ENCODE measurements at regions not wholly inside any gene's neighbourhood (a gene's known extent, or its start where the extent isn't known, plus 50 kb on each side); places are given as distances from the start of the nearest gene placed in this dataset.

GRCh38 chr16:47984669-47985068 is 171.1 kb downstream of the ABCC12 start:
- H4K91ac ChIP-seq (replicated peaks; ENCODE audit: insufficient read length, low read length) = no peak overlapping the region
- ChIA-PET CTCF (ENCODE audit: partially characterized antibody) (interaction anchor here (2.2 kb wide), 1 partner anchor 111 kb away, joined by 5 read pairs; no protein-coding TSS in a partner anchor), POLR2A (ENCODE audit: partially characterized antibody) (no interaction called here)
- H2BK20ac ChIP-seq (ENCODE audit: low read length) = no peak overlapping the region
- no peak overlapping the region for H2BK15ac ChIP-seq (ENCODE audit: low read length)
- TF ChIP-seq ATF2 (IDR thresholded peaks at IDR 0.05; ENCODE audit: low read length) = no peak
- TF ChIP-seq SIN3A (conservative IDR thresholded peaks at IDR 0.05 in 1 of 2, IDR thresholded peaks at IDR 0.05 in 1 of 2; ENCODE audit: low read depth in 1 of 2, low read length in 2 of 2) = no peak
- TF ChIP-seq TAF1 (IDR thresholded peaks at IDR 0.05; ENCODE audit: low read depth, low read length) = no peak
- TF ChIP-seq HDAC2 (IDR thresholded peaks at IDR 0.05; ENCODE audit: borderline replicate concordance in 1 of 2, low read depth in 2 of 2, low read length in 2 of 2) = no peak
- no peak for TF ChIP-seq POU5F1 (IDR thresholded peaks at IDR 0.05; ENCODE audit: low read depth, low read length)
- no peak for TF ChIP-seq NRF1 (IDR thresholded peaks at IDR 0.05; ENCODE audit: low read depth, low read length)
- TF ChIP-seq CREB1 (IDR thresholded peaks at IDR 0.05) = no peak
- TF ChIP-seq SIX5 (IDR thresholded peaks at IDR 0.05; ENCODE audit: low read depth, low read length) = no peak
- no peak for TF ChIP-seq FOSL1 (IDR thresholded peaks at IDR 0.05; ENCODE audit: insufficient read depth, low read depth, low read length)
- no peak for TF ChIP-seq CEBPB (IDR thresholded peaks at IDR 0.05; ENCODE audit: low read depth, low read length)
- TF ChIP-seq SP1 (IDR thresholded peaks at IDR 0.05; ENCODE audit: low read depth, low read length) = no peak
- no peak for TF ChIP-seq SRF (IDR thresholded peaks at IDR 0.05; ENCODE audit: low read depth, low read length)
- no peak for TF ChIP-seq RXRA (IDR thresholded peaks at IDR 0.05; ENCODE audit: insufficient read depth, low read depth, low read length)
- no peak for TF ChIP-seq SP4 (IDR thresholded peaks at IDR 0.05; ENCODE audit: low read length)
- TF ChIP-seq TCF12 (IDR thresholded peaks at IDR 0.05; ENCODE audit: low read depth, low read length) = no peak
- H3K27ac ChIP-seq (ENCODE audit: low read depth, low read length) = no peak overlapping the region
- no peak overlapping the region for H3K4me2 ChIP-seq (ENCODE audit: insufficient read depth in 1 of 2, low read depth in 2 of 2, low read length in 2 of 2)
- no peak overlapping the region for H2AK5ac ChIP-seq (ENCODE audit: low read depth, low read length)
- H4K20me1 ChIP-seq (replicated peaks in 1 of 2; ENCODE audit: control insufficient read depth in 1 of 2, insufficient read depth in 2 of 2, low read length in 2 of 2) = no peaks in the 10 kb centered on the region
- H2BK12ac ChIP-seq (ENCODE audit: low read depth, low read length) = no peak overlapping the region
- no peaks in the 10 kb centered on the region for H3K79me2 ChIP-seq (ENCODE audit: control insufficient read depth in 1 of 2, insufficient read depth in 2 of 2, low read length in 2 of 2)
- peaks cover 0 to 4% (median 1%) of the 10 kb centered on the region in 4 experiments; a peak in 2 of 7 replicates for H3K27me3 ChIP-seq (replicated peaks in 1 of 4; ENCODE audit: control insufficient read depth in 3 of 4, extremely low read depth in 1 of 4, insufficient read depth in 3 of 4, low read length in 3 of 4)
- FAIRE-seq (no peak), DNase-seq (ENCODE audit: low read depth in 1 of 2, low spot score in 2 of 2) (no peak)
- no peaks in the 10 kb centered on the region for H3K9me3 ChIP-seq (ENCODE audit: insufficient read depth in 2 of 2, low read depth in 1 of 2, low read length in 1 of 2)
- H3K4me3 ChIP-seq (ENCODE audit: extremely low read depth in 1 of 4, insufficient read depth in 2 of 4, low read depth in 3 of 4, low read length in 4 of 4) = no peak overlapping the region
- H2AFZ ChIP-seq (ENCODE audit: low read length) = no peak overlapping the region
- H3K4ac ChIP-seq (replicated peaks; ENCODE audit: insufficient read length, low read depth, low read length) = no peak overlapping the region
- H3K79me1 ChIP-seq (ENCODE audit: low read depth, low read length) = no peaks in the 10 kb centered on the region
- H3K23ac ChIP-seq (ENCODE audit: insufficient read length) = no peak overlapping the region
- no peak overlapping the region for H3K14ac ChIP-seq (ENCODE audit: insufficient read length)
- H3K56ac ChIP-seq (replicated peaks; ENCODE audit: insufficient read length, low read depth, low read length) = no peak overlapping the region
- H3K36me3 ChIP-seq (ENCODE audit: control insufficient read depth in 2 of 4, insufficient read depth in 4 of 4, low read length in 3 of 4) = no peaks in the 10 kb centered on the region
- H3K9ac ChIP-seq (replicated peaks in 1 of 4; ENCODE audit: extremely low read depth in 1 of 4, low read depth in 3 of 4, low read length in 3 of 4) = no peak overlapping the region
- H4K8ac ChIP-seq (ENCODE audit: extremely low read depth, insufficient read depth, low read length) = no peak overlapping the region
- no peaks in the 10 kb centered on the region for H3K23me2 ChIP-seq (ENCODE audit: low read depth, low read length)
- H2BK5ac ChIP-seq (ENCODE audit: low read depth, low read length) = no peak overlapping the region
- H3K18ac ChIP-seq (ENCODE audit: extremely low read depth, low read length) = no peak overlapping the region
- no peak overlapping the region for H2BK120ac ChIP-seq (replicated peaks; ENCODE audit: low read depth, low read length)
- peaks cover 0 to 9% (median 6%) of the 10 kb centered on the region in 4 experiments; a peak in 3 of 7 replicates for H3K4me1 ChIP-seq (replicated peaks in 1 of 4; ENCODE audit: control insufficient read depth in 3 of 4, insufficient read depth in 4 of 4, low read length in 3 of 4)
- no peak overlapping the region for H4K5ac ChIP-seq (ENCODE audit: insufficient read length, low read depth, low read length)
